ENCODE measurements at regions not wholly inside any gene's neighbourhood (a gene's known extent, or its start where the extent isn't known, plus 50 kb on each side); places are given as distances from the start of the nearest gene placed in this dataset.
"Not testable (repeated sequence)": the region's sequence is repeated elsewhere in the genome, so short reads cannot be mapped to it uniquely, and the experiment has no call there.

DNA sequence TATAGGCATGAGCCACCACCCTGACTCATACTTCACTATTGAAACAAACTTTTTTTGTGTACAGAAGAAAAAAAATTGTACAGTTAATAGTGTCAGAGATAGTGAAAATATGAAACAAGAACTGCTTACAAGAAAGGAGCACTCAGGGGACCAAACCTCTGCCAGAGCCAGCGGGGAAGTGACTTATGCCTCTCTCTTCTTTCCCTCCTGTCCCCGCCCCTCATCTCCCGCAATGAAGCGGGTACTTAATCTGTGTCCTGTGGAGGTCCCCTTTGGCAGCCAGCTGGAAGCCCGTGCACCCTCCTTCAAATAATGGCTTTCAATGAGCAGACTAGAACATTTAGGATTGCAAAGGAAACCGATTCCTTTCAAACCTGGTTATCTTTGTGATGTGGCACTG, 51.5 kb downstream of the PPIAL4A start:
- DNase-seq (ENCODE audit: low read depth in 2 of 2) = not testable (repeated sequence)

DNA sequence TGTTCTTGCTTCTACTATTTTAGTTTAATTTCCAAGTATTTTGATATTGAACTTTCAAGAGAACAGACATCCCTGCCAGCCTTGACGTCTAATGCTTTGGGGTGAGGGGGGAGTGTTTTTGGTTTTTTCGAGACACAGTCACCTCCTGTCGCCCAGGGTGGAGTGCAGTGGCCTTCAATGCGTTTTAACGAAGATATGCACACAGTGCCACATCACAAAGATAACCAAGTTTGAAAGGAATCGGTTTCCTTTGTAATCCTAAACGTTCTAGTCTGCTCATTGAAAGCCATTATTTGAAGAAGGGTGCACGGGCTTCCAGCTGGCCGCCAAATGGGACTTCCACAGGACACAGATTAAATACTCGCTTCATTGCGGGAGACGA, 52.3 kb downstream of the PPIAL4A start:
- DNase-seq (ENCODE audit: low read depth in 2 of 2) = not testable (repeated sequence)

DNA sequence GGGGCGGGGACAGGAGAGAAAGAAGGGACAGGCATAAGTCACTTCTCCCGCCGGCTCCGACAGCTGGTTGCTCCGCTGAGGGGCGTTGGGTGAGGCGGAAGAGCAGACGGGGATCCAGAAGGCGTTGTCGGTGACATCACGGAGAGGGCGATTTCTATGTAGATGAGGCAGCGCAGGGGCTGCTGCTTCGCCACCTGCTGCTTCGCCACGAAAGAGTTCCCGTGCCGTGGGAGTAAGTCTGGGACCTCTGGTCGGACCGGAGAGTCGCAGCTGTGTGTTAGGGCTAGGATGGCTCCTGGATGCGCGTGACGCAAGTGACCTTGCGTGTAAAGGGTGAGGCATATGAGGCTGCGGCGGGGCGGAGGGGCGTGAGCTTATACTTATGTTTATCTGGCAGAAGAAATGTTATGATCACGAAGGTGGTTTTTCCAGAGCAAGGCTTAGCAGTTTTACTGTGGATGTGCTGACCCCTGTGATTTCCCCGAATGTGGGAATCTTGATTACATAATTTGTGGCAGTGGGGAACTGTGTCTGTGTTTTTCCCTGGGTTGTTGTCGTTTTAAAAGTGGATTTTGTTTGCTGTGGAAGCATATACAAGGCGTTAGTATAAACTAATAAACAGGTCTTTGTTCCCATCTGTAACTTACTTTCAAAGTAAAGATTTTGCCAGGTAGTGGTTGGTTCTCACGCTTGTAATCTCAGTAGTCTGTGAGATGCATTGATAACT, 52.8 kb downstream of the PPIAL4A start:
- peak; percentile 66 to 70 for DNase-seq (ENCODE audit: low read depth in 2 of 2)

DNA sequence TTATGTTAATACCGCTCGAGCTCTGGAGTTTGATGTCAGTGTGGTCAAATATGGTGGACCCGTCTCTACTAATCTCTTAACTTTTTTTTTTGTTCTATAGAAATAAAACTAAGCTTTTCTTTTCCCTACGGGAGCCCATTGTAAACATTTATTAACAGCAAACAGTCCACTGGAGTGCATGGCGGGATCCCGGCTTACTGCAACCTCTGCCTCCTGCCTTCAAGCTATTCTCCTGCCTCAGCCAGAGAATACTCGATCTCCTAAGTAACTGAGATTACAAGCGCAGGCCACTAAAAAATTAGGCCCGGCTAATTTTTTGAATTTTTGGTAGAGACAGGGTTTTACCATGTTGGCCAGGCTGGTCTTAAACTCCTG, 53.4 kb downstream of the PPIAL4A start:
- DNase-seq (ENCODE audit: low read depth in 2 of 2) = not testable (repeated sequence)

DNA sequence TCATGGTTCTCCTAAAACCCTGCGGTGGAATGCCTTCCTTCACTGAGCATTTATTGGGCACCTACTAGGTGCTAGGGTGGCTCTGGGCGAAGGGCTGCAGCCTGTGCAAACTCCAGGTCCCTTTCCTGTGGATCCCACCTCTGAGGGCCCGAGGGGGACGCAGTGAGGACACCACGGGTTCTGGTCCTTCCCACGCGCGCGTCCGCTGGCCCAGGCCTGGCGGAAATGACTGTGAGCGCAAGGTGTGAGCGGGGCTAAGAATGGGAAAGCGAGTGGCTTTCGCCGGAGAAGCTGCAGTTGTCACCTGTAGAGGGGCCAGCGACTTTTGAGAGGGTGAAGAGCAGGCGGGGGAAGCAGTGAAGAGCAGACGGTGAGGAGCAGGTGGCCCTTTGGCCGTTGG, 55.1 kb downstream of the PPIAL4A start:
- DNase-seq (ENCODE audit: low read depth in 2 of 2) = not testable (repeated sequence)

DNA sequence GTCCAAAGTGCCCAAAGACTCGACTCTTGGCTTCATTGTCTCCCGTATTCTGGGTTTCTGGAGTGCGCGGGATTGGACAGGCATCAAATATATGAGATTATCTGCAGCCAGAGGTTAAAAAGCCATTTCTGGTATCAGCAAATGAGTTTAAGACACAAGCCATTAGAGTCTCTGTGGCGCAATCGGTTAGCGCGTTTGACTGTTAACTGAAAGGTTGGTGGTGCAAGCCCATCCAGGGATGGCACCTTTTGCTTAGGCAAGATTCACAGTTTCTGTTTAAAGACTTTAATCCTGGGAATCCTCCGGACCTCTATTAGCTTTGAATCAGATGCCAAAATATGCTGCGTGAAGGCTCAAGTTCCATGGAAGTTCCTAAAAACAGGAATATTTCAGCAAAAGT, 55.6 kb downstream of the PPIAL4A start:
- not testable (repeated sequence) for DNase-seq (ENCODE audit: low read depth in 2 of 2)

DNA sequence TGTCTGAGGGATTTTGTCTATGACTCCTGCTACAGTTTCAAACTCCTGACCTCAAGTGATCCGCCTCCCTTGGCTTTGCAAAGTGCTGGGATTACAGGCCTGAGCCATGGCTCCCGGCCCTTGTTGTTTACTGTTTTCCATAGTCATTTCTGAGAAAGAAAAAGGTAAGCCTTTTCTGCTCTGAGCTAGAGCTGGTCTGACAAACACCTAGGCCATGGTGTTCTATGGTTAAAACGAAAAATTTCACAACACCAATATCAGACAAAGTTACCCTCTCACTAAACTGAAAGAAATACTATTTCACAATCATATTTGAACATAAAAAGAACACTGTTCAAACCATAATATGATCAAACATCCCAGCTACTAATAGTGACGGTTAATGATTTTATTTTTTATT, 57.5 kb downstream of the PPIAL4A start:
- DNase-seq (ENCODE audit: low read depth in 2 of 2) = not testable (repeated sequence)

DNA sequence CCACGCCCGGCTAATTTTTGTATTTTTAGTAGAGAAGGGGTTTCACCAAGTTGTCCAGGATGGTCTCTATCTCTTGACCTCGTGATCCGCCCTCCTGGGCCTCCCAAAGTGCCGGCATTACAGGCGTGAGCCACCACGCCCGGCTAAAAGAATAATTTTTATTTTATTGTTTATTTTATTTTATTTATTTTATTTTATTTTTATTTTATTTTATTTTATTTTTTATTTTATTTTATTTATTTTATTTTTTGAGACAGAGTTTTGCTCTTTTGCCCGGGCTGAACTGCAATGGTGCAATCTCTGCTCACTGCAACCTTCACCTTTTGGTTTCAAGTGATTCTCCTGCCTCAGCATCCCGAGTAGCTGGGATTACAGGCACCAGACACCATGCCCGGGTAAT, 60.2 kb downstream of the PPIAL4A start:
- DNase-seq (ENCODE audit: low read depth in 2 of 2) = not testable (repeated sequence)

DNA sequence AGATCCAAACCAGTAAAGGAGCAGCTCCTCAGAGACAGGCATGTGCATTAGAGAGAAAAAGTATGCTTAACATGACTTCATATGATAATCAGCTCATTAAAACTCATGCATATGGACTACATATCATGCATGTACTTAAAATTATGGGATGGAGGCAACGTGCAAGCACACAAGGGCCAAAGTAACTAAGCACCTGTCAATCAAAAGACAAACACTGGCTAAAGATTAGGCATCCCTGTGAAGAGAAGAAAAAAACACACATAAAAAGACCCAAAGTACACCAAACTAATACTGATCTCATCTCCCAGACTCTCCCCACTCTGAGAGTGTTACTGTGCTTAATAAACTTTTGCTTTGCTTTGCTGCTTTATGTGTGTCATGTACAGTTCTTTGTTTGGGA, 61.1 kb downstream of the PPIAL4A start:
- not testable (repeated sequence) for DNase-seq (ENCODE audit: low read depth in 2 of 2)

DNA sequence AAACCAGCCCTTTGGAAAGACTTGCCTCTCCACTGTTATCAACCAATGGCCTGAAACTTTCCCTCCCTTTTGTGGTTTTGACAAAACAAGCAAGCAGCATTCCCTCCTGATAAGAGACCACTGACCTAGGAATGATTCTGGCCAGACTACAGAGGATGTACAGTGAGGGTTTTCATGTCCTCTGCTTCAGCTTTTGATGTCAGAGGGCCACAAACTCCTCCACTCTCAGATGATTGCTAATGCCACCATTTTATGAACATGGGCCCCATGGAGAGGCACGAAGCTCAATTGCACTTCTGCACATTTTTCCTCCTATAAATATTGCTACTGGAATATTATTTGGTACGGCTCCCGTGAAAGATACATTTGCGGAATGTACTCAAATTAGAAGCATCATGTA, 61.5 kb downstream of the PPIAL4A start:
- DNase-seq (ENCODE audit: low read depth in 2 of 2) = not testable (repeated sequence)

DNA sequence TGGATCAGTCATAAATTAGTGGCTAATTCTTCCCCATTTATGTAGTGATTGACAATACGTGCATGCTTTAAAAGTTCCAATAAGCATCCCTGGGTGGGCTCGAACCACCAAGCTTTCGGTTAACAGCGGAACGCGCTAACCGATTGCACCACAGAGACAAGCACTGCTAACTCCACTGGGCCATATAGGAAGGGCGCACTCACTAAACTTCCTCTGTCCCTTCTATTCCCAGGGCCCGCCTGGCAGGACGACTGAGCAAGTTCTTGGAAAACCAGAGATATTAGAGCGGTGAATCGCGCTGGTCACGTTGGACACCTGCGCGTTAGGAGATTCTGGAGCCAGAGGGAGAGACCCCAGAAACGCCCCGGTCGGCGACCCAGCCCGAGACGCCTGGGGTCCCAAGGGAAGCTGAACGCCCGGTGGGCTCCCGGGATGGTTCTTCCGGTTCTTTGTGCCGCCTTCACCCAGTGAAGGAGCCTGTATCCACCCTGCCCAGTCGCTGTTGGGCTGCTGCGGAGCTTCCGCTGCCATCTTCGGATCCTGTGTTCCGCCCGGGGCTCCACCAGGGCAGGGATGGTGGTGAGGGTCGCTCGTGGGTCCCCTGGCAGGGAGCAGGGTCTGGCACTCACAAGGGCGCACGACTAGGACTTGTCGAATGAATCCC, 62.8 kb downstream of the PPIAL4A start:
- DNase-seq (ENCODE audit: low read depth in 2 of 2) = not testable (repeated sequence)

DNA sequence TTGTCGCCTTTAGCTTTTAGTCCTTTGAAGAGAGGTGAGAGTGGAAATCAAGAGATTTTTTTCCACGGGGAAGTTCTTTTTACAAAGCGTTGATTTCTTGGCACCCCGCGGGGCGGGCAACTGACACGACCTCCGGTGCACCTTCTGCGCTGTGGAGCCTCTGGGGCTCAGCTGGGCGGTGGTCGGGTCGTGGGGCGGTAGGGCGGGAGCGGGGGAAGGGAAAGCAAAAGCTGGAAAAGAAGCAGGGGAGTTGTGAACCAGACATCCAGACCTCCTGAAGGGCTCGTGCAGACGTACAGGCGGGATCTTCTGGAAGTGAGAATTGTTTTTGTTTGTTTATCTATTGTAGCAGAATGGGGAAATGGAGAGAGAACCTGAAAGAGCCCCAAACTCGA, 63.3 kb downstream of the PPIAL4A start:
- not testable (repeated sequence) for DNase-seq (ENCODE audit: low read depth in 2 of 2)

DNA sequence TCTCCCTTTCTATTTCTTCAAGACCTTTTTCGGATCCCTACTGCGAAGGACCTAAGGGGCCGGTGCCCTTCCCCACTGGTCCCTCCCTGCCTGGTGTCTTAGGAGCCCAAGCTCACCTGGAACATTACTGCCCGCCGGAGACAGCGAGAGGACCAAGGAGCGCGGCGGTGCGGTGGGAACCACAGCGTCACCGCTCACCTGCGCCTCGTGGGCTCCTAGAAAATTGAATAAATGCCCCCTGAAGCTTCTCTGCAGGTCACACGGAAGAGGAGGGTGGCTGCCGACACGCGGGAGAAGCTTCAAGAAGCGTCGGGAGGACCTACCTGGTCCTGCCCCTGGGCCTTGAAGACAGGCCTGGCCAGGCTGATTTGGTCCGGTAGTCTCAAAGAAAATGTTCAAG, 65.2 kb downstream of the PPIAL4A start:
- DNase-seq (ENCODE audit: low read depth in 2 of 2) = no peak

DNA sequence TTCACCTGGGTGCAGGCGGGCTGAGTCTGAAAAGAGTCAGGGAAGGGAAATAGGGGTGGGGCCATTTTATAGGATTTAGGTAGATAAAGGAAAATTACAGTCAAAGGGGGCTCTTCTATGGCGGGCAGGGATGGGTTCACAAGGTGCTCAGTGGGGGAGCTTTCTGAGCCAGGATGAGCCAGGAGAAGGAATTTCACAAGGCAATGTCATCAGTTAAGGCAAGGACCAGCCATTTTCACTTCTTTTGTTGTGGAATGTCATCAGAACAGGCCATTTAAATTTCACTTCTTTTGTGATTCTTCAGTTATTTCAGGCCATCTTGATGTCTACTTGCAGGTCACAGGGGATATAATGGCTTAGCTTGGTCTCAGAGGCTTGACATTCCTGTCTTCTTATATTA, 66.4 kb downstream of the PPIAL4A start:
- DNase-seq (ENCODE audit: low read depth in 2 of 2) = not testable (repeated sequence)

DNA sequence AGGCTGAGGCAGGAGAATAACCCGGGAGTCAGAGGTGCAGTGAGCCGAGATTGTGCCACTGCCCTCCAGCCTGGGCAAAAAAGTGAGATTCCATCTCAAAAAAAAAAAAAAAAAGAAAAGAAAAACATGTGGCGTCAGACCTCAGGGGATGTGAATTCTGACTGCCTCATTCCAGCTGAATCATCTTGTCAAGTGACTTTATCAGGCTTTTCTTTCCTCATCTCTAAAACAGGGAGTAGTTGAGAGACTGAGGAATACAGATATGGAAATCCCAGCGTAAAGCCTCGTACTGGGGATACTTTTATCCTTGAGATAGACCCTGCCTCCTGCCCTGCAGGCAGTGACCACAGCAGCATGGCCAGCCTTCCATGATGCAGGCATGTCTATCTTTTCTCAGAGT, 76.4 kb downstream of the PPIAL4A start:
- not testable (repeated sequence) for DNase-seq (ENCODE audit: low read depth in 2 of 2)

DNA sequence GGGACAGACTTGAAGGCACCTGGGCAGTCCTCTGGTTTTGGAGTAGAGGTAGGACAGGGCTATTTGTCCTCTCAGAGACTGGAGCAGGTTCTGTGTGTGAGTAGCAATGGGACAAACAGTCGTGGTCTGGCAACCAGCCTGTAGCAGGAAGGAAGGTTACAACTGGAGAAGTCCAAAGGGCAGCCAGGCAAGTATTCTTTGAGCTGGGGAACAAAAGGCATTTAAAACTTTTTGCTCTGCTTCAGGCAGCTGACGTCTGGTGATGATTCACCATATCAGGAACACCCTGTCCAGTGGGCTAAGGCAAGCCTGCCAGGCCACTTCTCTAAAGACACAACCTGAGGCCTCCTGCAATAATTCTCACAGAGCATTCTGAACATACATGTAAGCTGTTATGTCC, 83.3 kb downstream of the PPIAL4A start:
- not testable (repeated sequence) for DNase-seq (ENCODE audit: low read depth in 2 of 2)

DNA sequence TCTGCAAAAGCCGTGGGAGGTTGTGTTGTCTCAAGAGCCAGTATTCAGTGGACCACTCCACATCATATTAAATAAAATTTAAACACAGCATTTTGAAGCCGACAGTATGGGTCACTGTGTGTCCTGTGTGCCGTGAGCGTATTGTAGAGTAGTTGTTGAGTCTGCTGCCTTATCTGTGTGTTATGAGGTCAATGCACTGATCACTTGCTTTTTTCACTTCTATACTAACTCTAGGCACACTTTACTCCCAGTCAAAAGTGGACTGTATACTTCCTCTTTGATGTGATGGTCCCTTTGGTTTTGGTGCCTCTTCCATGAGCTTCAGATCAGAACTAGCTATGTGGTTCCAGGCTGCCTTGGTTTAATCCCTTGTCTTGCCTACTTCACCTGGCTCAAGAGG, 84.3 kb downstream of the PPIAL4A start:
- DNase-seq (ENCODE audit: low read depth in 2 of 2) = not testable (repeated sequence)

DNA sequence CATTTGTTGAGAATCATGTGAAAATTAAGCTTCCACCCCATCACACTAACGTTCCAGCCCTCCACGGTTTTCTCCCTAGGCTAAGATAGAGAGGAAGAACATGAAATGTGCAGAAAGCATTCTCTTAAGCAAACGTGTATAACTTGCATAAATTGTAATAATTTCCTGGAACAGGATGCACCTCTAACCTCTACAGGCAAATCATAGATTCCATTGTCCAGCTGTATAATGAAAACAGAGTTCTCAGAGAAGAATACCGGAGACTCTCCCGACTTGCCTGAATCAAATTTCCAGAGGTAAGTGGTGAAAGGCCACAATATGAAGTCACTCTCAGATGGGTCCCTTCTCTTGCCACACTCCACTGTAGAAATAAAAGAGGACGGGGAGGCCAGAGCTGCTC, 87.7 kb downstream of the PPIAL4A start:
- not testable (repeated sequence) for DNase-seq (ENCODE audit: low read depth in 2 of 2)

DNA sequence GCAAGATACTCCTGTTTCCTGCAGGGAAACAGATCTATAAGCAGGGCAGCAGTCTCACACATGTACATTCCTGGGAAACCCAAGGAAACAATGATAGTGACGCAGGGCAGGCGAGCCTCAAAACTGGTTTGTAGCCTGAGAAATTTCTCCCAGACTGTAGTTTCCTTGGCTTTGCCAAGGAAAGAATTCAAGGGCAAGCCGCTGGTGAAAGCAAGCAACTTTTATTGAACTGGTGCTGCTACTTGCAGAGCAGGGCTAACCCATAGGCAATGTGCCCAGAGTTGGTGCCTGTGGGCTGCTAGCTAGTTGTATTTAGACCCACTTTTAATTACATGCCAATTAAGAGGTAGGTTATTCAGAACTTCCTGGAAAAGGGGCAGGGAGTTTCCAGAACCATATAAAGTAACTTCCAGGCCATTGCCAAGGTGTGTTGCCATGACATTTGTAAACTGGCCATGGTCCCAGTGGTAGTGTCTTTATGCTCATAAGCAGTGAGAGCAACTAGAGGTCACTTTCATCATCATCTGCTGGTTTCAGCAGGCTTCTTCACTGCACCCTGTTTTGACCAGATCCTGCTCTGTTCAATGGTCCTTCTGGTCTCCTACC, 92.0 kb downstream of the PPIAL4A start:
- not testable (repeated sequence) for DNase-seq (ENCODE audit: low read depth in 2 of 2)

DNA sequence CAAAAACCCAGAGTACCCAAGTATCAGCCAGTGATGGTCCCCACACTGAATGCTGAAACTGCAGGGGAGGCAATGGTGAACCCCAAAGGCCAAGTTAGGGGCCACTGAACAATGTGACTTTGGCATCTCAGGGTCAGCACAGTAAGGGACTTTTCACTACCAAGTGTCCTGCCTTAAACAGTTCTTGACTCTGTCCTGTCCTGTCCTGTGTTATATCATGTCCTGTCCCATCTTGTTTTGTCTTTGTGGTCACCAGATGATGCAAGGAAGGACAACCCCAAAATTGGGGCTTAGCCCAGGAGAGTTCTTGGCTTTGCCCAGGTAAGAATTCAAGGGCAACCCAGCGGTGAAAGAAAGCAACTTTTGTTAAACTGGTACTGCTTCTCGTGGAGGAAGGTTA, 105.0 kb downstream of the PPIAL4A start:
- not testable (repeated sequence) for DNase-seq (ENCODE audit: low read depth in 2 of 2)

DNA sequence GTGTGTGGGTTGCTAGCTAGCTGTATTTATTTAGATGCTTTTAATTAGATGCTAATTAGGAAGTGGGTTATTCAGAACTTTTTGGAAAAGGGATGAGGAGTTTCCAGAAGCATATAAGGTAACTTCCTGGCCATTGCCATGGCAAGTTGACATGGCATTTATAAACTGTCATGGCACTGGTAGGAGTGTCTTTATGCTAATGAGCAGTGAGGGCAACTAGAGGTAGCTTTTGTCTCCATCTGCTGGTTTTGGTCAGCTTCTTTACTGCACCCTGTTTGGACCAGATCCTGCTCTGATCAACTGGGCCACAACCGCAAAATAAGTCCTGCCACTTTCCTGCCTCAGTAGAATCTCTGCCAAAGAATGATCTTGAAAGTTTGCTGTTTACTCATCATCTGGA, 105.5 kb downstream of the PPIAL4A start:
- not testable (repeated sequence) for DNase-seq (ENCODE audit: low read depth in 2 of 2)

DNA sequence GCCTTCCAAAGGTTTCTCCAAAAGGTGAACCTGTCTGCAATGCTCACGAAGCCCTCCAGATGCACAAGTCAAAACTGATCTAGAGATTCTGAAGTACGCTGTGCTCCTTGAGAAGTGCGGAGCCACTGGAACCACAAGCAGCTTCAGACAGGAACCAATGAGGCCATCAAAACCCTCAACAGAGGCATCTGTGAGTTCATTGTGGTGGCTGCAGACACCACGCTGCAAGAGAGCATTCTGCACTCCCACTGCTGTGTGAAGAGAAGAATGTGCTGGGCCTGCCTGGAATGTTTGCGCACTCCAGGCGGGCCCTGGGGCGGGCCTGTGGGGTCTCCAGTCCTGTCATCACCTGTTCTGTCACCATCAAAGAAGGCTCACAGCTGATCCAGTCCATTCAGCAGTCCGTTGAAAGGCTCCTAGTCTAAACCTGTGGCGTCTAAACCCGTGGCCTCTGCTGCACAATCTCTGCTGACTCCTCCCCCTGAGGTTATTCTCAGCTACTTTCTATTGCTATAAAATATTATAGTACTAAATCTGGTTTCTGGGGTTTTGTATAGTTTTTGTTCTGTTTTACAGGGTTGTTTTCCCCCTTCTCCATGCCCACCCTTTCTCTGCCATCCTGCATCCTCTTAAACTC, 111.6 kb downstream of the PPIAL4A start:
- DNase-seq (ENCODE audit: low read depth in 2 of 2) = not testable (repeated sequence)
